Raji (cell line): ENCODE measurements at regions not wholly inside any gene's neighbourhood (a gene's known extent, or its start where the extent isn't known, plus 50 kb on each side); places are given as distances from the start of the nearest gene placed in this dataset.

Experiments used
- POLR2A ChIP-seq: IDR thresholded peaks from 2 replicates; pipeline ENCODE4 v1.6.1; 2011; ENCODE audit warnings: low read depth, low read length, control low read depth; ENCODE audit not compliant: insufficient read depth

DNA sequence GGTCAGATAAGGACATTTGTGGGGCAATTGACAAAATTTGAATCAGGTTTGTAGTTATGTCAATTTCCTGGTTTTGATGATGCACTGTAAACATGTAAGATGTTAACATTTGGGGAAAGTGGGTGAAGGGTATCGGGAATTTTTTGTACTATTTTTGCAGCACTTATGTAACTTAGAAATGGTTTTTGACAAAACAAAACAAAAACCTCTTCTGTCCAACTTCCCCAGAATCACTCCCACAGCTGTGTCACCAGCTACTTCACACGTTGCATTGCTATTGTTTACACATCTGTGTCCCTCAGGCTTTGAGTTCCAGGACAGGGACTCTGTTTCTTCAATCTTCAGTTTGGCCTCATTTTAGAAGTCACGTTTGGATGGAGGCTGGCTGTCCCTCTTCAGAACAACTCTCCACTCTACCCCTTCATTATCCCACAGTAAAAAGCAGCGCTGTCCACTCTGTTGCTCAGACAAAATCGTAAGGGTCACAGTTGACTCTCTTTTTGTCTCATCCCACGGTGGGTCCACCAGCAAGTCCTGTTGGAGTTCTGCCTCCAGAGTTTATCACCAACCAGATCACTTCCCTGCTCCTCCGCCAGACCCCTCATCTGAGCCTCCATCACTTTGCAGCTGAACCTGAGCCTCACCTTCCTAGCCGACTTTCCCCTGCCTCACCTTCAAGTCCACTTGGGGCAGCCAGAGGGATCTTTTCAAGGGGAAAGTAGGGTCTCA lies 63.2 kb downstream of the NENF start:
- TF ChIP-seq POLR2A: no peak

DNA sequence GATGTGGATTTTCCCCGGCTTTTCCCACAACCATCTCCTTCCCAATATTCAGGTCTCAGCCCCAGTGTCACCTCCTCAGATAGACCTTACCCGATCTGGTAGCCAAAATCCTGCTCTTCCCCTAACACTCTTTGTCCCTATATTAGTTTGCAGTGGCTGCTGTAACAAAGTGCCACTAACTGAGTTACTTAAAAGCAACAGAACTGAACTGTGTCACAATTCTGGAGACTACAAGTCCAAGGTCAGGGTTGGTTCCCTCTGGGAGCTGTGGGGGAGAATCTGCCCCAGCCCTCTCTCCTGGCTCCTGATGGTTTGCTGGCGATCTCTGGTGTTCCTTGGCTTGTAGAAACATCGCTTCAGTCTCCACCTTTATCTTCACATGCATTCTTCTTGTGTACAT lies 64.0 kb downstream of the NENF start:
- no peak for TF ChIP-seq POLR2A

GRCh38 chr1:212497553-212497952 lies 64.8 kb downstream of the NENF start:
- no peak for TF ChIP-seq POLR2A

- TF ChIP-seq POLR2A: no peak
These were observed 65.7 kb downstream of the NENF start for GRCh38 chr1:212498283-212499040.

DNA sequence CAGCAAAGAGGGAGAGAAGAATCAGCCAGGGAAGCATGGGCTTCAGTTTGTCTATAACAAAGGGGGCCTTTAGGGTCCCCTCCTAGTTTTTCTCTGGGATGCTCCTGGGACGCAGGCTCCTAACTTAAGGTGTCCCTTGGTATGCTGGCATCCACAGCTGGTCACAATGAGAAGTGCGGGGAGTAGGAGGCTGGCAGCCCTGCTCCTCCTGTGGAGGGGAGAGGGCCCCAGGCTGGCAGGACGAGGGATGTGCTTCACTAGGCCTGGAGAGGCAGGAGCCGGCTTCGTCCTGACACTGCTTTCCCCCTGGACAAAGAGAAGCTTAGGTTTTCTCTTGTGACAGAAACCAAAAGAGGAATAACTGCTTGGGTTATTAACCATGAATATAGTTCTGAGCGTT lies 67.6 kb downstream of the NENF start:
- no peak for TF ChIP-seq POLR2A

DNA sequence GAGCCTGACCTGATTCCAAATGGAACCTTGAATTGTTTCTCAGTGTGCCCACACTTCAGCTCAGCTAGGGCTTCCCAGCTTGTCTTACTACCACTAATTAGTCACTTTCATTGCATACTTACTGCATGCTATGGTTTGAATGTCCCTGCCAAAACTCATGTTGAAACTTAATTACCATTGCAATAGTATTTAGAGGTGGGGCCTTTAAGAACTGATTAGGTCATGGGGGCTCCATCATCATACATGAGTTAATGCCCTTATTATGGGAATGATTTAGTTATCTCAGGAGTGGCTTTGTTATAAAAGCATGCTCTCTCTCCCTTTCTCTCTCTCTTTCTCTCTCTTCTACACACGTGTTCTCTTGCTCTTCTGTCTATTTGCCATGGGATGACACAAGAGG lies 68.3 kb downstream of the NENF start:
- no peak for TF ChIP-seq POLR2A

- no peak for TF ChIP-seq POLR2A
These were observed 71.0 kb downstream of the NENF start for GRCh38 chr1:212503714-212504113.

- no peak for TF ChIP-seq POLR2A
These were observed 71.6 kb downstream of the NENF start for GRCh38 chr1:212504171-212504803.

GRCh38 chr1:212506666-212507065 lies 73.9 kb downstream of the NENF start:
- TF ChIP-seq POLR2A: no peak

DNA sequence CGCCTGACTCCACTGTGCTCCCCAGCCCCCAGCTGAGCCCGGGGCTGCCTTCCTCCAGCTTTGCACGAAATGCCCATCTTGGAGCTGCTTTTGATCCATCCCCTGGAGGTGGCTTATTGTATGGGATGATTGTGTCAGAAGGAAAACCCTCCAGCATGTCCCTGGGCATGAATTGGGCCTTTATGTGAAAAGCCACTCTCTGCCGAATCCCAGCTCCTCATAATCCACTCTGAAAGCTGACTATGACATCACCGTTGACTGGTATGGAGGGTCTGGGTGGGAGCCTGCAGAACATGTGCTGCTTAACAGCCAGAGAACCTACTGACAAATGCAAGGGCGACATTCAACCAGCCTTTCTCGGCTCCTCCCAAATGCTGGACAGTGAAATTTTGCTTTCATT lies 74.6 kb downstream of the NENF start:
- TF ChIP-seq POLR2A: no peak

DNA sequence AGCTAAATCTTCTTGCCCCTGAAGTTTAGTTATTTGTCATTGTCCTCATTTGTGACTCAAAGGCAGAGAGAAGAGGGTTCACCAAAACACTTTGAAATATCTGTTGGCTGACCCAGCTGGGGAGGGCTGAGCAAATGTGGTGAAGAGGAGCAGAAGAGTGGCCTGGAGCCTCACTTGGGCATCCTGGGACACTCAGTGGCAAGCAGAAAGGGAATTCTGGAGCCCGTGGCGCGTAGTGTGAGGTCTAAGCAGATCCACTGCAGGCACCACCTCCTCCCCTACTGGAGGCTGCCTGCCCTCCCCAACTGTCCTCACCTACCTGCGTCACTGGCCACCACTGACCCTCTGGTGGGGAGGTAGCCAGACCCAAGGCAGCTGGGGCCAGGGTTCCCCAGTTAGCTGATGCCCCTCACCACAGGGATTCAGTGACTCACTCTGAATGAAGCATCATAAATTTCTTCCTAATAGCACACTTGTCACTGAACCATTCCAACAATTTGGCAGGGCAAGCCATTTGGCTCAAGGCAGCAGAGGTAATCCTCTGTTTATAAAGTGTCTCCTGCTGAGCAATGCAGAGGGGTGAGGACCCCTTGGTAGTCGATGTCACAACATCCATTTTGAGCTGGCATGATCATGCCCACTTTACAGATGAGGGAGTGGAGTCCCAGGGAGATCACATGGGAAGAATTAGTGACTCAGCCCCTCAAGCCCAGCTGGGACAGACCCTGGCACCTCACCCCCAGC lies 80.3 kb downstream of the NENF start:
- no peak for TF ChIP-seq POLR2A

- no peak for TF ChIP-seq POLR2A
These were observed 80.9 kb downstream of the NENF start for GRCh38 chr1:212513586-212513985.

DNA sequence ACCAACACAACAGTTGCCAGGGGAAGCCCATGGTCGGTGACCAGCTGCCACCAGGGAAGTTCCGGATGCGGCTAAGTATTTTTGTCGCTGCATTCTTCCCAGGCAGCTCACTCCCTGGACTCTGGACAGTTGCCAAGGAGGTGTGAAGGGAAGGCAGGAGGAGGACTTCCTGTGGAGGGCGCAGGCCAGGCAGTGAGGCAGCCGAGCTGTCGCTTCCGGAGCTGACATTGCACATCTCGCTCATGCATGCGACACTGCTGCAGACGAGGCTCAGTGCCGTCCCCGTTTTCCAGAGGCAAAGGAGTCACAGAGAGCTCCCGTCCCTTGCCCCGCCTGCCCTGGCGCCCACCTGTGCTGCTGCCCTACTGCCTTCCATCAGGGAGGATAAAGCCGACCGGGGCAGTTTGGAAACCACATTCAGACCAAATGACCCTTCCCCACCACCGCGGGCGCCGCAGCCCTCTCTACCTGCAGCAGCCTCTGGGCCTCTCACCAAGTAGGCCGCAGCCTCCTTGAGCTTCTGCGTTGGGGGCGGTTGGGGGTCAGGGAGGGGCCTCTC lies 81.4 kb downstream of the NENF start:
- TF ChIP-seq POLR2A: no peak

GRCh38 chr1:212514782-212515181 lies 82.1 kb downstream of the NENF start:
- TF ChIP-seq POLR2A: no peak

GRCh38 chr1:212515329-212515760 lies 82.6 kb downstream of the NENF start:
- TF ChIP-seq POLR2A: no peak
